ENCODE measurements at regions not wholly inside any gene's neighbourhood (a gene's known extent, or its start where the extent isn't known, plus 50 kb on each side); places are given as distances from the start of the nearest gene placed in this dataset.

- Mint-ChIP-seq H3K9me3 (no peaks in the 10 kb centered on the region), H3K4me3 (no peak overlapping the region)
- no peak for TF ChIP-seq CTCF (IDR thresholded peaks at IDR 0.05)
Measured at GRCh38 chr1:55320891-55321290, 105.7 kb upstream of the USP24 start.

GRCh38 chr1:55318116-55318817 is 103.1 kb upstream of the USP24 start:
- Mint-ChIP-seq H3K4me1 (no peaks in the 10 kb centered on the region), H3K36me3 (ENCODE audit: low read depth) (no peaks in the 10 kb centered on the region), H3K27ac (no peak overlapping the region), H3K27me3 (ENCODE audit: low read depth, poor library complexity) (peaks cover 3% of the 10 kb centered on the region), H3K9me3 (no peaks in the 10 kb centered on the region), H3K4me3 (no peak overlapping the region)
- no peak for DNase-seq
- TF ChIP-seq CTCF (IDR thresholded peaks at IDR 0.05) = no peak

More at GRCh38 chr1:55320891-55321290, 105.7 kb upstream of the USP24 start:
- H3K36me3 Mint-ChIP-seq (ENCODE audit: low read depth) = no peaks in the 10 kb centered on the region
- peaks cover 6% of the 10 kb centered on the region for H3K27me3 Mint-ChIP-seq (ENCODE audit: low read depth, poor library complexity)
- no peaks in the 10 kb centered on the region for H3K4me1 Mint-ChIP-seq
- no peak for DNase-seq
- no peak overlapping the region for H3K27ac Mint-ChIP-seq

GRCh38 chr1:55317673-55318072 is 102.5 kb upstream of the USP24 start:
- Mint-ChIP-seq H3K4me3 (no peak overlapping the region), H3K4me1 (no peaks in the 10 kb centered on the region), H3K27me3 (ENCODE audit: low read depth, poor library complexity) (peaks cover 3% of the 10 kb centered on the region), H3K27ac (no peak overlapping the region), H3K9me3 (no peaks in the 10 kb centered on the region), H3K36me3 (ENCODE audit: low read depth) (no peaks in the 10 kb centered on the region)
- TF ChIP-seq CTCF (IDR thresholded peaks at IDR 0.05) = no peak
- DNase-seq = no peak

GRCh38 chr1:55316947-55317662 is 101.9 kb upstream of the USP24 start:
- Mint-ChIP-seq H3K4me3 (no peak overlapping the region), H3K27ac (no peak overlapping the region), H3K27me3 (ENCODE audit: low read depth, poor library complexity) (peaks cover 3% of the 10 kb centered on the region), H3K36me3 (ENCODE audit: low read depth) (no peaks in the 10 kb centered on the region), H3K9me3 (no peaks in the 10 kb centered on the region), H3K4me1 (peaks cover 2% of the 10 kb centered on the region)
- TF ChIP-seq CTCF (IDR thresholded peaks at IDR 0.05) = no peak
- no peak for DNase-seq

- Mint-ChIP-seq H3K4me1 (peaks cover 6% of the 10 kb centered on the region), H3K27ac (no peak overlapping the region), H3K9me3 (no peaks in the 10 kb centered on the region), H3K36me3 (ENCODE audit: low read depth) (no peaks in the 10 kb centered on the region), H3K27me3 (ENCODE audit: low read depth, poor library complexity) (peaks cover 7% of the 10 kb centered on the region), H3K4me3 (no peak overlapping the region)
- no peak for DNase-seq
- no peak for TF ChIP-seq CTCF (IDR thresholded peaks at IDR 0.05)
Measured at GRCh38 chr1:55316502-55316901, 101.3 kb upstream of the USP24 start.

All from nephron progenitor cell (in vitro differentiated cells).